22Rv1 (cell line): ENCODE measurements at regions not wholly inside any gene's neighbourhood (a gene's known extent, or its start where the extent isn't known, plus 50 kb on each side); places are given as distances from the start of the nearest gene placed in this dataset.

Source experiments
- ZFX ChIP-seq: fragments of 450-650 bp; IDR thresholded peaks from 2 replicates; pipeline ENCODE4 v1.6.1; 2017; ENCODE audit warnings: antibody characterized with exemption, borderline replicate concordance
- TF ChIP-seq, protein P1 (sequence below): fragments of 450-650 bp; IDR thresholded peaks from 2 replicates; pipeline ENCODE4 v1.5.1; 2017; ENCODE audit warnings: mild to moderate bottlenecking

DNA sequence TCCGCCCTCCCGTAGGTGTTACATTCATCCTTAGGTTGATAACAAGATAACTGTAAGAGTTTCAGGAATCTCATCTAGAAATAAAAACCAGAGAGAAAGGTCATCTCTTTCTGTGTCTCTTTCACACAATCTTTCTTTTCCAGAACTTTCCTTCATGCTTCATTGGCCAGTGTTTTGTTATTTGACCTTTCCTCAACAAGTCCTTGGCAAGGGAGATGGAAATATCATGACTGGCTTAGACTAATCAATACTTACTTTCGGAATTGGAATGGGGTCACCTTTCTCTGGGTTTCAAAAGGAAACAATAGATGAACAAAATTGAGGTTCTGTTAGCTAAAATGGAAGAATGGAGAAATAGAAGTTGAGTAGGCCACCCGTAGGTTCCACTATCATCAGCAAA, 72.9 kb upstream of the PPP2R5A start:
- TF ChIP-seq, protein P1, sequence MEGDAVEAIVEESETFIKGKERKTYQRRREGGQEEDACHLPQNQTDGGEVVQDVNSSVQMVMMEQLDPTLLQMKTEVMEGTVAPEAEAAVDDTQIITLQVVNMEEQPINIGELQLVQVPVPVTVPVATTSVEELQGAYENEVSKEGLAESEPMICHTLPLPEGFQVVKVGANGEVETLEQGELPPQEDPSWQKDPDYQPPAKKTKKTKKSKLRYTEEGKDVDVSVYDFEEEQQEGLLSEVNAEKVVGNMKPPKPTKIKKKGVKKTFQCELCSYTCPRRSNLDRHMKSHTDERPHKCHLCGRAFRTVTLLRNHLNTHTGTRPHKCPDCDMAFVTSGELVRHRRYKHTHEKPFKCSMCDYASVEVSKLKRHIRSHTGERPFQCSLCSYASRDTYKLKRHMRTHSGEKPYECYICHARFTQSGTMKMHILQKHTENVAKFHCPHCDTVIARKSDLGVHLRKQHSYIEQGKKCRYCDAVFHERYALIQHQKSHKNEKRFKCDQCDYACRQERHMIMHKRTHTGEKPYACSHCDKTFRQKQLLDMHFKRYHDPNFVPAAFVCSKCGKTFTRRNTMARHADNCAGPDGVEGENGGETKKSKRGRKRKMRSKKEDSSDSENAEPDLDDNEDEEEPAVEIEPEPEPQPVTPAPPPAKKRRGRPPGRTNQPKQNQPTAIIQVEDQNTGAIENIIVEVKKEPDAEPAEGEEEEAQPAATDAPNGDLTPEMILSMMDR = no peak
- no peak for TF ChIP-seq ZFX
